OCI-LY7 (cell line): ENCODE measurements at regions not wholly inside any gene's neighbourhood (a gene's known extent, or its start where the extent isn't known, plus 50 kb on each side); places are given as distances from the start of the nearest gene placed in this dataset.

Experiments used
- BruUV-seq: library from RNA; stranded (reverse); fragments of 400-500 nt; replicated peaks from 2 replicates; lab custom pipeline; 2021; lab: Mats Ljungman, UMichigan
- CTCF ChIA-PET: fragments of 300-600 bp; sonication (Branson Sonifier 250); formaldehyde crosslinking; loops from one replicate; lab custom pipeline; 2022; ENCODE audit warnings: antibody characterized with exemption; ENCODE audit not compliant: unreplicated experiment; lab: Charles Lee
- POLR2A ChIA-PET: fragments of 300-600 bp; sonication (Branson Sonifier 250); formaldehyde crosslinking; loops from one replicate; lab custom pipeline; 2022; ENCODE audit warnings: antibody characterized with exemption; lab: Charles Lee
- DNase-seq: peaks from one replicate; pipeline ENCODE4 v3.0.0-alpha.2; 2015; ENCODE audit warnings: low spot score
- H2AFZ ChIP-seq: fragments of 200-600 bp; sonication (generic), shearing (Covaris generic); 2 replicates; pipeline ENCODE4 v1.6.1; 2014; ENCODE audit warnings: mild to moderate bottlenecking, antibody characterized with exemption, low read length, moderate library complexity
- H3K27ac ChIP-seq: fragments of 200-600 bp; sonication (generic); 2 replicates; pipeline ENCODE4 v1.5.1; 2014; ENCODE audit warnings: mixed run types, low read depth, mild to moderate bottlenecking, moderate library complexity, low read length, inconsistent platforms; ENCODE audit not compliant: poor library complexity, severe bottlenecking
- H3K36me3 ChIP-seq: fragments of 200-600 bp; sonication (generic); 2 replicates; pipeline ENCODE4 v1.6.1; 2014; ENCODE audit warnings: mild to moderate bottlenecking, antibody characterized with exemption, low read length, moderate library complexity, mixed read lengths; ENCODE audit not compliant: insufficient read depth
- H3K4me1 ChIP-seq: fragments of 200-600 bp; sonication (generic); 2 replicates; pipeline ENCODE4 v1.5.1; 2014; ENCODE audit warnings: mild to moderate bottlenecking, low read length; ENCODE audit not compliant: insufficient read depth, poor library complexity, severe bottlenecking
- H3K4me2 ChIP-seq: fragments of 200-600 bp; sonication (generic); 2 replicates; pipeline ENCODE4 v1.6.1; 2014; ENCODE audit warnings: mild to moderate bottlenecking, low read length
- H3K4me3 ChIP-seq: fragments of 200-600 bp; sonication (generic); 2 replicates; pipeline ENCODE4 v1.5.1; 2014; ENCODE audit warnings: mild to moderate bottlenecking, low read depth, low read length; ENCODE audit not compliant: poor library complexity, severe bottlenecking
- H3K79me2 ChIP-seq: fragments of 200-600 bp; sonication (generic); 2 replicates; pipeline ENCODE4 v1.6.1; 2016; ENCODE audit warnings: low read depth, mild to moderate bottlenecking, low read length, moderate library complexity, mixed read lengths; ENCODE audit not compliant: insufficient read depth
- H3K9me2 ChIP-seq: fragments of 200-600 bp; sonication (generic); 2 replicates; pipeline ENCODE4 v1.6.1; 2016; ENCODE audit warnings: mild to moderate bottlenecking, low read length, mixed read lengths; ENCODE audit not compliant: insufficient read depth
- H3K9me3 ChIP-seq: fragments of 200-600 bp; sonication (generic); 2 replicates; pipeline ENCODE4 v1.6.1; 2014; ENCODE audit warnings: mild to moderate bottlenecking, mixed run types, low read length, mixed read lengths
- H4K20me1 ChIP-seq: fragments of 200-600 bp; sonication (generic); 2 replicates; pipeline ENCODE4 v1.6.1; 2014; ENCODE audit warnings: mild to moderate bottlenecking, antibody characterized with exemption, low read length, moderate library complexity, mixed read lengths; ENCODE audit not compliant: insufficient read depth
- EZH2phosphoT487 ChIP-seq: fragments of 200-600 bp; sonication (generic); IDR thresholded peaks from 2 replicates; pipeline ENCODE4 v1.6.1; 2018; ENCODE audit warnings: low read depth, borderline replicate concordance, mild to moderate bottlenecking, mixed run types, antibody characterized with exemption, low read length, moderate library complexity, mixed read lengths
- intact Hi-C: fragments of 100-400 bp; cut with micrococcal nuclease; formaldehyde crosslinking; loops from one replicate; pipeline ENCODE4 v1.10.0; 2022; ENCODE audit not compliant: unreplicated experiment
- TF ChIP-seq, protein P1 (sequence below): fragments of 200-600 bp; sonication (generic); conservative IDR thresholded peaks from 2 replicates; pipeline ENCODE4 v1.5.1; 2014; ENCODE audit warnings: mild to moderate bottlenecking, antibody characterized with exemption, low read length, moderate library complexity, mixed read lengths

DNA sequence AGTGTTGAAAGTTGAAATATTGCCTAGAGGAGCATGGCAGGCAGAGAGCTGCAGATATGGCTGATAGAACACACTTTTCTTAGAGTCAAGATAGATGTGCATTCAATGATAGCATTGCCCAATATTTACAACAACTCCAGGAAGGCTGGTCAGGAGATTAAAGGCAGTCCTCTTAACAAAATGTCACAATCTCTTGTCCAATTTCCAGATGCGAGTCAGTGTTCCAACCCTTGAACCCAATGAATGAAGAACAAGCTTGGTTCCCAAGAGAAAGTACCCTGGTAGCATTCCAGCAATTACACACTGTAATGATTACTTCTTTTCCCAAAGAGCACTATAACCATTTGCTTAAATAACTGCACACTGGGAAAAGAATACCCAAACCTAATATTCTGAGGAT, 839.4 kb upstream of the VRK2 start:
- no peaks in the 10 kb centered on the region for H3K9me2 ChIP-seq

GRCh38 chr2:57209799-57210198, 836.8 kb upstream of the VRK2 start:
- Histone ChIP-seq H3K4me1 (no peaks in the 10 kb centered on the region), H2AFZ (no peak overlapping the region), H3K9me3 (no peaks in the 10 kb centered on the region), H4K20me1 (no peaks in the 10 kb centered on the region), H3K36me3 (no peaks in the 10 kb centered on the region), H3K4me2 (no peak overlapping the region), H3K79me2 (no peaks in the 10 kb centered on the region), H3K9me2 (no peaks in the 10 kb centered on the region), H3K4me3 (no peak overlapping the region), H3K27ac (no peak overlapping the region)
- DNase-seq, result no peak
- CTCF ChIA-PET, result no interaction called here
- TF ChIP-seq EZH2phosphoT487, result no peak
- TF ChIP-seq, protein P1, sequence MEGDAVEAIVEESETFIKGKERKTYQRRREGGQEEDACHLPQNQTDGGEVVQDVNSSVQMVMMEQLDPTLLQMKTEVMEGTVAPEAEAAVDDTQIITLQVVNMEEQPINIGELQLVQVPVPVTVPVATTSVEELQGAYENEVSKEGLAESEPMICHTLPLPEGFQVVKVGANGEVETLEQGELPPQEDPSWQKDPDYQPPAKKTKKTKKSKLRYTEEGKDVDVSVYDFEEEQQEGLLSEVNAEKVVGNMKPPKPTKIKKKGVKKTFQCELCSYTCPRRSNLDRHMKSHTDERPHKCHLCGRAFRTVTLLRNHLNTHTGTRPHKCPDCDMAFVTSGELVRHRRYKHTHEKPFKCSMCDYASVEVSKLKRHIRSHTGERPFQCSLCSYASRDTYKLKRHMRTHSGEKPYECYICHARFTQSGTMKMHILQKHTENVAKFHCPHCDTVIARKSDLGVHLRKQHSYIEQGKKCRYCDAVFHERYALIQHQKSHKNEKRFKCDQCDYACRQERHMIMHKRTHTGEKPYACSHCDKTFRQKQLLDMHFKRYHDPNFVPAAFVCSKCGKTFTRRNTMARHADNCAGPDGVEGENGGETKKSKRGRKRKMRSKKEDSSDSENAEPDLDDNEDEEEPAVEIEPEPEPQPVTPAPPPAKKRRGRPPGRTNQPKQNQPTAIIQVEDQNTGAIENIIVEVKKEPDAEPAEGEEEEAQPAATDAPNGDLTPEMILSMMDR, result no peak
- intact Hi-C loops, result no loop called here
- BruUV-seq, result no TSS peak
- POLR2A ChIA-PET, result no interaction called here

More for the DNA sequence above, 839.4 kb upstream of the VRK2 start:
- POLR2A ChIA-PET, result no interaction called here
- Histone ChIP-seq H4K20me1 (no peaks in the 10 kb centered on the region), H3K27ac (no peak overlapping the region), H3K79me2 (no peaks in the 10 kb centered on the region), H3K36me3 (no peaks in the 10 kb centered on the region), H2AFZ (no peak overlapping the region), H3K4me2 (no peak overlapping the region), H3K9me3 (no peaks in the 10 kb centered on the region), H3K4me1 (no peaks in the 10 kb centered on the region), H3K4me3 (no peak overlapping the region)
- no peak for DNase-seq
- CTCF ChIA-PET, result no interaction called here
- TF ChIP-seq, protein P1, result no peak
- no peak for TF ChIP-seq EZH2phosphoT487
- intact Hi-C loops, result no loop called here
- BruUV-seq, result no TSS peak

GRCh38 chr2:57210855-57211254, 835.8 kb upstream of the VRK2 start:
- intact Hi-C loops, result no loop called here
- no peak for DNase-seq
- Histone ChIP-seq H3K9me2 (no peaks in the 10 kb centered on the region), H2AFZ (no peak overlapping the region), H3K9me3 (no peaks in the 10 kb centered on the region), H3K36me3 (no peaks in the 10 kb centered on the region), H3K79me2 (no peaks in the 10 kb centered on the region), H3K4me3 (no peak overlapping the region), H3K4me1 (no peaks in the 10 kb centered on the region), H4K20me1 (no peaks in the 10 kb centered on the region), H3K27ac (no peak overlapping the region), H3K4me2 (no peak overlapping the region)
- no TSS peak for BruUV-seq
- POLR2A ChIA-PET, result no interaction called here
- CTCF ChIA-PET, result no interaction called here
- TF ChIP-seq, protein P1, result no peak
- no peak for TF ChIP-seq EZH2phosphoT487
